Neutrophil (primary cell): ENCODE measurements at regions not wholly inside any gene's neighbourhood (a gene's known extent, or its start where the extent isn't known, plus 50 kb on each side); places are given as distances from the start of the nearest gene placed in this dataset.

ENCODE experiments used
- H3K27ac ChIP-seq: fragments of 200-600 bp; sonication (generic); 2 replicates; pipeline ENCODE4 v1.5.1; 2016; ENCODE audit warnings: mild to moderate bottlenecking, moderate library complexity
- H3K27me3 ChIP-seq: fragments of 200-600 bp; sonication (generic); 2 replicates; pipeline ENCODE4 v1.6.0; 2016; ENCODE audit warnings: mild to moderate bottlenecking
- H3K36me3 ChIP-seq: fragments of 200-600 bp; sonication (generic); 2 replicates; pipeline ENCODE4 v1.5.1; 2017
- H3K4me1 ChIP-seq, 2 experiments: fragments of 200-600 bp in 1 of 2; sonication (generic) in 1 of 2; 1 replicate in 1 of 2; 2 replicates in 1 of 2; pipeline versions ENCODE4 v1.5.1 to v1.6.1; 2013 to 2016; ENCODE audit warnings: low read depth in 1 of 2, low read length in 1 of 2, mild to moderate bottlenecking in 1 of 2, moderate library complexity in 1 of 2; ENCODE audit not compliant: control insufficient read depth in 1 of 2, insufficient read depth in 1 of 2
- H3K4me3 ChIP-seq, 2 experiments: fragments of 200-600 bp in 1 of 2; sonication (generic) in 1 of 2; 1 replicate in 1 of 2; 2 replicates in 1 of 2; pipeline ENCODE4 v1.5.1; 2013 to 2016; ENCODE audit warnings: low read depth in 1 of 2, low read length in 1 of 2, mild to moderate bottlenecking in 1 of 2, moderate library complexity in 1 of 2
- H3K9me3 ChIP-seq: fragments of 200-600 bp; sonication (generic); 2 replicates; pipeline ENCODE4 v1.5.1; 2016
- TF ChIP-seq, protein P1 (sequence below): fragments of 200-600 bp; sonication (generic); IDR thresholded peaks from 2 replicates; pipeline ENCODE4 v1.5.1; 2016; ENCODE audit warnings: antibody characterized with exemption

GRCh38 chr5:68884144-68884754, 209.6 kb upstream of the SLC30A5 start:
- no peak overlapping the region for H3K27ac ChIP-seq
- no peaks in the 10 kb centered on the region for H3K27me3 ChIP-seq
- H3K4me1 ChIP-seq: no peaks in the 10 kb centered on the region
- no peak overlapping the region for H3K4me3 ChIP-seq
- TF ChIP-seq, protein P1, sequence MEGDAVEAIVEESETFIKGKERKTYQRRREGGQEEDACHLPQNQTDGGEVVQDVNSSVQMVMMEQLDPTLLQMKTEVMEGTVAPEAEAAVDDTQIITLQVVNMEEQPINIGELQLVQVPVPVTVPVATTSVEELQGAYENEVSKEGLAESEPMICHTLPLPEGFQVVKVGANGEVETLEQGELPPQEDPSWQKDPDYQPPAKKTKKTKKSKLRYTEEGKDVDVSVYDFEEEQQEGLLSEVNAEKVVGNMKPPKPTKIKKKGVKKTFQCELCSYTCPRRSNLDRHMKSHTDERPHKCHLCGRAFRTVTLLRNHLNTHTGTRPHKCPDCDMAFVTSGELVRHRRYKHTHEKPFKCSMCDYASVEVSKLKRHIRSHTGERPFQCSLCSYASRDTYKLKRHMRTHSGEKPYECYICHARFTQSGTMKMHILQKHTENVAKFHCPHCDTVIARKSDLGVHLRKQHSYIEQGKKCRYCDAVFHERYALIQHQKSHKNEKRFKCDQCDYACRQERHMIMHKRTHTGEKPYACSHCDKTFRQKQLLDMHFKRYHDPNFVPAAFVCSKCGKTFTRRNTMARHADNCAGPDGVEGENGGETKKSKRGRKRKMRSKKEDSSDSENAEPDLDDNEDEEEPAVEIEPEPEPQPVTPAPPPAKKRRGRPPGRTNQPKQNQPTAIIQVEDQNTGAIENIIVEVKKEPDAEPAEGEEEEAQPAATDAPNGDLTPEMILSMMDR: no peak
- H3K36me3 ChIP-seq: no peaks in the 10 kb centered on the region
- H3K9me3 ChIP-seq: no peaks in the 10 kb centered on the region

DNA sequence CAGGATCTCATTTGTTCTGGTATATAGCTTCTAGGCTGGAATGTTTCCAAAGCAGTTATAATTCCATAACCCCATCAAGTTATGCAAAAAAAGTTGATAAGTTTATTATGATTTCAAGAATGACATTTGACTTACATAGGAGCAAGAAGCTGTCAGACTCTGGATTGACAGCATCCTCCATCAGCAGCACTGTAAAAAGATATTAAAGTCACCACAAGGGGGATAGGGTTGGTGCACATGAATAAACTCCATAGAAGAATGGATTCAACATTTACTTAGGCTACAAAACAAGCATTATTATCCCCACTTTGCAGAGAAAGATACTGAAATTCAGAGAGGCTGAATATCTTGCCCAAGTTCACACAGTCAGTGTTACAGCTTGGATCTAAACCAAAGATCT, 208.9 kb upstream of the SLC30A5 start:
- H3K36me3 ChIP-seq: no peaks in the 10 kb centered on the region
- TF ChIP-seq, protein P1: no peak
- no peaks in the 10 kb centered on the region for H3K4me1 ChIP-seq
- H3K27ac ChIP-seq: no peak overlapping the region
- no peaks in the 10 kb centered on the region for H3K27me3 ChIP-seq
- H3K9me3 ChIP-seq: no peaks in the 10 kb centered on the region
- H3K4me3 ChIP-seq: no peak overlapping the region

GRCh38 chr5:68886814-68887213, 207.0 kb upstream of the SLC30A5 start:
- Histone ChIP-seq H3K27ac (no peak overlapping the region), H3K4me1 (no peaks in the 10 kb centered on the region), H3K27me3 (no peaks in the 10 kb centered on the region), H3K4me3 (no peak overlapping the region), H3K36me3 (no peaks in the 10 kb centered on the region), H3K9me3 (no peaks in the 10 kb centered on the region)
- TF ChIP-seq, protein P1: no peak

- no peaks in the 10 kb centered on the region for H3K36me3 ChIP-seq
- no peaks in the 10 kb centered on the region for H3K27me3 ChIP-seq
- H3K27ac ChIP-seq: no peak overlapping the region
- H3K4me1 ChIP-seq: no peaks in the 10 kb centered on the region
- H3K9me3 ChIP-seq: no peaks in the 10 kb centered on the region
- H3K4me3 ChIP-seq: no peak overlapping the region
- TF ChIP-seq, protein P1: no peak
These were observed 202.1 kb upstream of the SLC30A5 start for GRCh38 chr5:68891718-68892117.

DNA sequence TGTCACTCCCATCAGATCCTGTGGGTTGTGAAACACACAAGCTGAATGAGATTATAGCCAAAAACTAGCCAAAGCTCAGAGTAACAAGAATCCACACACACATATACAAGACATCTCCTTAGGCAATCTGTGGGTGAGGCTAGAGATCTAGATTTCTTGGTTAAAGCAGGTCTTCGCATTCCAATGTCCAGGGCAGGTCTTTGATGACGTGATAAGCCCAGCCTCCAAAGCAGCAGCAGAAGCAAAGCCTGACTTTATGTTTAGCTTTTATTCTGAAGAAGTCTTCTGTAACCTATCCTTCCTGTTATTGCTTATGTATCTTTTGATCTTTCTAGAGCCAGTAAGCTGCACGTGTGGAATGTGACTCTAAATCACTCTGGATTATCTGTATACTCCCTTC, 199.1 kb upstream of the SLC30A5 start:
- Histone ChIP-seq H3K36me3 (no peaks in the 10 kb centered on the region), H3K4me3 (no peak overlapping the region), H3K9me3 (no peaks in the 10 kb centered on the region), H3K27me3 (no peaks in the 10 kb centered on the region), H3K4me1 (no peaks in the 10 kb centered on the region), H3K27ac (no peak overlapping the region)
- TF ChIP-seq, protein P1: no peak
